ENCODE measurements at regions not wholly inside any gene's neighbourhood (a gene's known extent, or its start where the extent isn't known, plus 50 kb on each side); places are given as distances from the start of the nearest gene placed in this dataset.

DNA sequence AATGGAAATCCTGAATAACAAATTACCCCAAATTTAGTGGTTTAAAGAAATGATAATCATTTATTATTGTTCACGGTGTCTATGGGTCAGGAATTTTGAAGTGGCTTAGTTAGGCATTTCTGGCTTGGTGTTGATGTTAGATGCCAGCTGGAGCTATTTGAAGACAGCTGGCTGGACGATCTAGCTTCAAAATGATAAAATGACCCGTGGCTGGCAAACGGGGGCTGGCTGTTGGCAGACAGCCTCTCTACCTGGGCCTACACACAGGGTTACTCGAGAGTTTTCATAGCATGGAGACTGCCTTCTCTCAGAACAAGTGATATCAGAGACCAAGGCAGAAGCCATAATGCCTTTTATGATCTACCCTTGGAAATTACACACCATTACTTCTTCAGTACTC is 285.2 kb downstream of the METTL15 start:
- Mint-ChIP-seq H3K4me1 (no peaks in the 10 kb centered on the region), H3K27me3 (ENCODE audit: low read depth, poor library complexity) (no peaks in the 10 kb centered on the region), H3K36me3 (ENCODE audit: low read depth) (peaks cover 4% of the 10 kb centered on the region), H3K4me3 (no peak overlapping the region), H3K9me3 (peaks cover 19% of the 10 kb centered on the region), H3K27ac (no peak overlapping the region)
- TF ChIP-seq, protein P1, sequence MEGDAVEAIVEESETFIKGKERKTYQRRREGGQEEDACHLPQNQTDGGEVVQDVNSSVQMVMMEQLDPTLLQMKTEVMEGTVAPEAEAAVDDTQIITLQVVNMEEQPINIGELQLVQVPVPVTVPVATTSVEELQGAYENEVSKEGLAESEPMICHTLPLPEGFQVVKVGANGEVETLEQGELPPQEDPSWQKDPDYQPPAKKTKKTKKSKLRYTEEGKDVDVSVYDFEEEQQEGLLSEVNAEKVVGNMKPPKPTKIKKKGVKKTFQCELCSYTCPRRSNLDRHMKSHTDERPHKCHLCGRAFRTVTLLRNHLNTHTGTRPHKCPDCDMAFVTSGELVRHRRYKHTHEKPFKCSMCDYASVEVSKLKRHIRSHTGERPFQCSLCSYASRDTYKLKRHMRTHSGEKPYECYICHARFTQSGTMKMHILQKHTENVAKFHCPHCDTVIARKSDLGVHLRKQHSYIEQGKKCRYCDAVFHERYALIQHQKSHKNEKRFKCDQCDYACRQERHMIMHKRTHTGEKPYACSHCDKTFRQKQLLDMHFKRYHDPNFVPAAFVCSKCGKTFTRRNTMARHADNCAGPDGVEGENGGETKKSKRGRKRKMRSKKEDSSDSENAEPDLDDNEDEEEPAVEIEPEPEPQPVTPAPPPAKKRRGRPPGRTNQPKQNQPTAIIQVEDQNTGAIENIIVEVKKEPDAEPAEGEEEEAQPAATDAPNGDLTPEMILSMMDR (IDR thresholded peaks at IDR 0.05) = no peak
- DNase-seq = no peak

DNA sequence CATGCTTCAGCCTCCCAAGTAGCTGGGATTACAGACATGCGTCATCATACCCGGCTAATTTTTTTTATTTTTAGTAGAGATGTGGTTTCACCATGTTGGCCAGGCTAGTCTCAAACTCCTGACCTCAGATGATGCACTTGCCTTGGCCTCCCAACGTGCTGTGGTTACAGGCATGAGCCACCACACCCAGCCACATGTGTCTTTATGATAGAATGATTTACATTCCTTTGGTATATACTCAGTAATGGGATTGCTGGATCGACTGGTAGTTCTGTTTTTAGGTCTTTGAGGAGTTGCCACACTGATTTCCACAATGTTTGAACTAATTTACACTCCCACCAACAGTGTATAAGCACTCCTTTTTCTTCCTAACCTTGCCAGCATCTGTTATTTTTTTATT is 276.2 kb downstream of the METTL15 start:
- Mint-ChIP-seq H3K4me1 (no peaks in the 10 kb centered on the region), H3K9me3 (peaks cover 42% of the 10 kb centered on the region), H3K27ac (no peak overlapping the region), H3K36me3 (ENCODE audit: low read depth) (peaks cover 22% of the 10 kb centered on the region), H3K4me3 (no peak overlapping the region), H3K27me3 (ENCODE audit: low read depth, poor library complexity) (peaks cover 4% of the 10 kb centered on the region)
- TF ChIP-seq, protein P1 (IDR thresholded peaks at IDR 0.05) = no peak
- no peak for DNase-seq

DNA sequence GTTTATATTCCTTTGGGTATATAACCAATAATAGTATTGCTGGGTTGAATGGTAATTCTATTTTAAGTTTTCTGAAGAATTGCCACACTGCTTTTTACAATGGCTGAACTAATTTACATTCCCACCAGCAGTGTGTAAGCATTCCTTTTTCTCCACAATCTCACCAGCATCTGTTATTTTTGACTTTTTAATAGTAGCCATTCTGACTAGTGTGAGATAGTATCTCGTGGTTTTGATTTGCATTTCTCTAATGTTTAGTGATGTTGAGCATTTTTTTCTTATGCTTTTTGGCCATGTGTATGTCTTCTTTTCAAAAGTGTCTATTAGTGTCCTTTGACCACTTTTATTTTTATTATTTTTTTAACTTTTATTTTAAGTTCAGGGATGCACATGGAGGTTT is 275.3 kb downstream of the METTL15 start:
- no peak for DNase-seq
- no peak overlapping the region for H3K27ac Mint-ChIP-seq
- H3K4me1 Mint-ChIP-seq = peaks cover 3% of the 10 kb centered on the region
- TF ChIP-seq, protein P1 (IDR thresholded peaks at IDR 0.05) = no peak
- peaks cover 4% of the 10 kb centered on the region for H3K27me3 Mint-ChIP-seq (ENCODE audit: low read depth, poor library complexity)
- peaks cover 48% of the 10 kb centered on the region for H3K9me3 Mint-ChIP-seq
- peaks cover 31% of the 10 kb centered on the region for H3K36me3 Mint-ChIP-seq (ENCODE audit: low read depth)
- no peak overlapping the region for H3K4me3 Mint-ChIP-seq

Data from nephron progenitor cell (in vitro differentiated cells).